ENCODE measurements at regions not wholly inside any gene's neighbourhood (a gene's known extent, or its start where the extent isn't known, plus 50 kb on each side); places are given as distances from the start of the nearest gene placed in this dataset.

GRCh38 chr5:145633474-145633873 lies 201.7 kb downstream of the PRELID2 start:
- H3K79me2 ChIP-seq (ENCODE audit: insufficient read depth, low read length), result no peaks in the 10 kb centered on the region
- WGBS (ENCODE audit: low lambda C conversion rate), result 55% methylated on average over 3 of the region's 3 CpGs
- H3K27ac ChIP-seq (ENCODE audit: extremely low read length, insufficient read depth, low read length), result no peak overlapping the region
- in situ Hi-C loops (cut with HindIII; ENCODE audit: extremely low pct_ligation_motif_present, low pct_unique_long_range_greater_than_20kb) (no loop called here), intact Hi-C loops (cut with micrococcal nuclease; ENCODE audit: unreplicated experiment) (no loop called here)
- FAIRE-seq, result no peak
- no peak overlapping the region for H3K9ac ChIP-seq (ENCODE audit: insufficient read depth, low read depth, low read length)
- no peak for DNase-seq (ENCODE audit: low spot score)
- no peak overlapping the region for H3K4me3 ChIP-seq (replicated peaks in 1 of 3; ENCODE audit: insufficient read depth in 1 of 3, low read depth in 2 of 3, low read length in 3 of 3)
- H3K4me2 ChIP-seq (ENCODE audit: low read depth, low read length), result no peak overlapping the region
- no peak for ATAC-seq
- no peaks in the 10 kb centered on the region for H4K20me1 ChIP-seq (ENCODE audit: insufficient read depth, low read length)
- TF ChIP-seq ZNF782 (CRISPR knock-in tag; IDR thresholded peaks at IDR 0.05; ENCODE audit: borderline replicate concordance) (no peak), TCF7L2 (IDR thresholded peaks at IDR 0.05; ENCODE audit: low read depth, low read length) (no peak), ZNF280B (CRISPR knock-in tag; IDR thresholded peaks at IDR 0.05; ENCODE audit: borderline replicate concordance) (no peak), ZFY (CRISPR knock-in tag; IDR thresholded peaks at IDR 0.05) (no peak), RNF2 (conservative IDR thresholded peaks at IDR 0.05; ENCODE audit: low read depth) (no peak), PAXIP1 (CRISPR knock-in tag; conservative IDR thresholded peaks at IDR 0.05) (no peak), POLR2A (IDR thresholded peaks at IDR 0.05; ENCODE audit: insufficient read depth in 1 of 2, low read depth in 2 of 2, low read length in 2 of 2) (no peak), ZNF205 (CRISPR knock-in tag; IDR thresholded peaks at IDR 0.05) (no peak), HDAC1 (CRISPR knock-in tag; IDR thresholded peaks at IDR 0.05) (no peak), ZNF567 (CRISPR knock-in tag; IDR thresholded peaks at IDR 0.05; ENCODE audit: borderline replicate concordance) (no peak), ZBTB26 (CRISPR knock-in tag; IDR thresholded peaks at IDR 0.05; ENCODE audit: borderline replicate concordance) (no peak), ISL2 (CRISPR knock-in tag; IDR thresholded peaks at IDR 0.05) (no peak), ZNF3 (CRISPR knock-in tag; IDR thresholded peaks at IDR 0.05) (no peak), ZSCAN22 (CRISPR knock-in tag; IDR thresholded peaks at IDR 0.05) (no peak), ZMYM2 (CRISPR knock-in tag; IDR thresholded peaks at IDR 0.05) (no peak), ZNF674 (CRISPR knock-in tag; IDR thresholded peaks at IDR 0.05; ENCODE audit: low read depth) (no peak), ZNF431 (CRISPR knock-in tag; IDR thresholded peaks at IDR 0.05; ENCODE audit: borderline replicate concordance, low read depth) (no peak), ZNF44 (CRISPR knock-in tag; IDR thresholded peaks at IDR 0.05) (no peak), SIX4 (CRISPR knock-in tag; IDR thresholded peaks at IDR 0.05) (no peak), REL (CRISPR knock-in tag; conservative IDR thresholded peaks at IDR 0.05) (no peak)
- H2AFZ ChIP-seq (ENCODE audit: low read length), result no peak overlapping the region
- no peaks in the 10 kb centered on the region for H3K9me3 ChIP-seq (ENCODE audit: low read length)
- H3K36me3 ChIP-seq (replicated peaks in 1 of 2; ENCODE audit: control insufficient read depth in 1 of 2, insufficient read depth in 2 of 2, low read length in 2 of 2), result no peaks in the 10 kb centered on the region
- ChIA-PET POLR2A (no interaction called here), CTCF (ENCODE audit: low intra/inter-chr PET ratio, low total read pairs) (no interaction called here)
- BruUV-seq (replicated peaks), result no TSS peak
- no peaks in the 10 kb centered on the region for H3K27me3 ChIP-seq (ENCODE audit: control insufficient read depth in 1 of 2, insufficient read depth in 2 of 2, low read length in 2 of 2)
- H3K4me1 ChIP-seq (ENCODE audit: insufficient read depth, low read length), result no peaks in the 10 kb centered on the region

Measured in HepG2 (cell line).